GM19238 (cell line): ENCODE measurements at regions not wholly inside any gene's neighbourhood (a gene's known extent, or its start where the extent isn't known, plus 50 kb on each side); places are given as distances from the start of the nearest gene placed in this dataset.

Experiments
- DNase-seq: peaks from one replicate; pipeline ENCODE4 v3.0.0; 2011; ENCODE audit warnings: low spot score; ENCODE audit not compliant: insufficient read length

GRCh38 chr13:73938372-73939070 lies 195.7 kb downstream of the KLF12 start:
- no peak for DNase-seq

- DNase-seq = no peak
Measured at GRCh38 chr13:73937441-73937840, 196.8 kb downstream of the KLF12 start.

GRCh38 chr13:73935991-73936390 lies 198.2 kb downstream of the KLF12 start:
- no peak for DNase-seq

- DNase-seq = no peak
Measured at GRCh38 chr13:73934771-73935170, 199.4 kb downstream of the KLF12 start.

- DNase-seq = no peak
Measured at GRCh38 chr13:73934215-73934641, 200.0 kb downstream of the KLF12 start.

- no peak for DNase-seq
Measured at GRCh38 chr13:73933795-73934194, 200.4 kb downstream of the KLF12 start.

- no peak for DNase-seq
Measured at GRCh38 chr13:73932091-73932490, 202.1 kb downstream of the KLF12 start.

- no peak for DNase-seq
Measured at GRCh38 chr13:73929287-73929932, 204.8 kb downstream of the KLF12 start.

- no peak for DNase-seq
Measured at GRCh38 chr13:73924607-73925006, 209.6 kb downstream of the KLF12 start.

GRCh38 chr13:73922493-73923393 lies 211.5 kb downstream of the KLF12 start:
- no peak for DNase-seq

GRCh38 chr13:73918691-73919090 lies 215.5 kb downstream of the KLF12 start:
- no peak for DNase-seq

- no peak for DNase-seq
Measured at GRCh38 chr13:73913751-73914518, 220.3 kb downstream of the KLF12 start.

- DNase-seq = no peak
Measured at GRCh38 chr13:73913079-73913740, 221.0 kb downstream of the KLF12 start.

- no peak for DNase-seq
Measured at GRCh38 chr13:73911361-73911760, 222.8 kb downstream of the KLF12 start.

GRCh38 chr13:73910733-73911132 lies 223.5 kb downstream of the KLF12 start:
- no peak for DNase-seq

GRCh38 chr13:73908809-73909208 lies 225.4 kb downstream of the KLF12 start:
- DNase-seq = no peak

GRCh38 chr13:73904625-73905024 lies 229.6 kb downstream of the KLF12 start:
- no peak for DNase-seq

- no peak for DNase-seq
Measured at GRCh38 chr13:73903561-73903960, 230.6 kb downstream of the KLF12 start.

- no peak for DNase-seq
Measured at GRCh38 chr13:73902847-73903246, 231.4 kb downstream of the KLF12 start.

- DNase-seq = no peak
Measured at GRCh38 chr13:73902296-73902695, 231.9 kb downstream of the KLF12 start.
